ENCODE measurements at regions not wholly inside any gene's neighbourhood (a gene's known extent, or its start where the extent isn't known, plus 50 kb on each side); places are given as distances from the start of the nearest gene placed in this dataset.

DNA sequence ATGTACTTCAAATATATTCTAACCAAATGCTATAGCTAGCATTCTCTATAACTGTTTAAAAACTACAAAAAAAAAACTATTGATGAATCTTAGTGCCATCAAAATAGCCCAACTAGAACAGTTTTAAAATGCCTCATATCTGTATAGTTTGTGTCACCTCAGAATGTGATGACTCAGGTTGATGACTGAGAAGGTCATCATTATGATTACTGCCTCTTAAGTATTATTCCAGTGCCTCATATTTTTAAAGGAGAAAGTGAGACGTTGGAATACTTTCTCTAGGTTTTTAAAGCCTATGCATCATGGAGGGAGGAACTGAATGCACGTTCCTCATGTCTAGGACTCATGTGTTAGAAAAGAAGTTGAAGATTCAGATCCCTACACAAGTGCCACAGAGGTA is 88.2 kb downstream of the TMA16 start:
- TF ChIP-seq YY1 (IDR thresholded peaks at IDR 0.05; ENCODE audit: insufficient read depth, insufficient read length) (no peak), ZNF274 (IDR thresholded peaks at IDR 0.05; ENCODE audit: low read depth, low read length) (no peak)

All from NT2/D1 (cell line).